ENCODE measurements at regions not wholly inside any gene's neighbourhood (a gene's known extent, or its start where the extent isn't known, plus 50 kb on each side); places are given as distances from the start of the nearest gene placed in this dataset.
"Not testable (repeated sequence)": the region's sequence is repeated elsewhere in the genome, so short reads cannot be mapped to it uniquely, and the experiment has no call there.

DNA sequence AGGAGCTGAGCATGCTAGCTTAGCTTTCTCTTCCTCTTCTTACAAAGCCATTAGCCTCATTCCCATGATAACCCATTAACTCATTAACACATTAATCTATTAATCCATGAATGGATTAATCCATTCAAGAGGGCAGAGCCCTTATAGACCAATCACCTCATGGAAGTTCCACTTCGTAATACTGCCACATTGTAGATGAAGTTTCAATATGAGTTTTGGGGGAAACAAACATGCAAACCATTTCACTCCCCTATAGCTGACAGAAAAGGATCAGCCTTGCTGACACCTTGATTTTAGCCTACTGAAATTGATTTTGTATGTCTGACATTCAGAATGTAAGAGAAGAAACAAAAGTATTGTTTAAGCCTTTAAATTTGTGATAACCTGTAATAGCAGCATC lies 251.8 kb upstream of the GALNTL6 start:
- intact Hi-C loops (cut with DNase I), result no loop called here
- no peak for DNase-seq (ENCODE audit: low spot score)

DNA sequence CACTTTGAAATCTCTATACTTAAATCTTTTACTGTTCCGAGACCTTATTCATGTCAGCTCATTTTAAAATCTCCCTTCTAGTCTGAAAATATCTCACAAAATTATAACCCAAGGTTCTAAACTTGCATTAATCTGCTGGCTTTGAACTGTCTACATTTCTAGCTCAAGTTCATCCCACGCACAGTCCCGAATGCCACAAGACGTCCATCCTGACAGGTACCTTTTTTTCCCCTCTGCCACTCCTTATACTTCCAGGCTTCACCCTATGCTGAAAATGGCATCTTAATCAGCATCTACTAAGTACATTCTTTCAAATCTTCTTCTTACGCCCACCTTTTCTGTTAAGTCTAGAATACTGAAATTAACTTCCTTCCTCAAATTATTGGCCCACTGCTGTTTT lies 259.2 kb upstream of the GALNTL6 start:
- intact Hi-C loops (cut with DNase I), result no loop called here
- no peak for DNase-seq (ENCODE audit: low spot score)

DNA sequence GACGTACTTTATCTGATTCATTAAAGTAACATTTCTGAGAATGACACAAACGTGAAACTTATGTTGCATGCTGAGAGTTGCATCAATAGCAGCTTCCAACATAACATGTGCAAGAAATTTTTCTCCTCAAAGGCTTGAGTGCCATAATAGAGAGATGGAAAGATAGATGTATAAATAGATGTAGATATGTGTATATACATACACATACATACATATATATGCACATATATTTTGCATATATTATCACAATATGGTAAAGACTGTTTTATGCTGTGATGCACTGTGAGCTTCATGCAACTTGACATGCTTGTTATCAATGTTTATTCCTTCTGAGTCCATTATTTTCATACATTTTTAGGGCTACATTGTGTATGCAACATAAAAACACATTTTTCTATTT lies 270.6 kb upstream of the GALNTL6 start:
- intact Hi-C loops (cut with DNase I), result no loop called here
- DNase-seq (ENCODE audit: low spot score), result no peak

DNA sequence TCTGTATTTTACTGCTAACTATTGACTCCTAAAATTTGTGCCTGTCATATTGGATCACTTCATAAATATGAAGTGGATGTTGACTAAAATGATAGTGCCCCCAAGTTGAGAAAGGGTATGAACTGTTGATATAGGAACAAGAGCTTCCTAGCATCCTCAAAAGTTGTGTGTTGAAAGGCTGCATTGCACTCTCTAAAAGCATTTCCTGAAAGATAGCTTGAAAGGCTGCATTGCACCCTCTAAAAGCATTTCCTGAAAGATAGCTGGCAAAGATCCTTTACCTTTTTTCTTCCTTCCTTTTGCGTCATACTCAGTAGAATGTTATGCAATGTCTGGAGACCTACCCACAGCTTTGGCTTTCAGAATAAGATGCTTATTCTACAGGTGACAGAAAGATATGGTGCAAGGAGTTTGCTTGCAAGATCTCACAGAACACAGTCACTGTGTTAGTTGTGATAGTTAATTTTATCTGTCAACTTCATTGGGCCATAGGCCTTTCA lies 274.6 kb upstream of the GALNTL6 start:
- intact Hi-C loops (cut with DNase I), result no loop called here
- DNase-seq (ENCODE audit: low spot score), result no peak

GRCh38 chr4:171534391-171534790 lies 278.8 kb upstream of the GALNTL6 start:
- intact Hi-C loops (cut with DNase I), result no loop called here
- DNase-seq (ENCODE audit: low spot score), result no peak

GRCh38 chr4:171532968-171533367 lies 280.2 kb upstream of the GALNTL6 start:
- intact Hi-C loops (cut with DNase I), result no loop called here
- no peak for DNase-seq (ENCODE audit: low spot score)

- no peak for DNase-seq (ENCODE audit: low spot score)
- intact Hi-C loops (cut with DNase I), result no loop called here
Measured at GRCh38 chr4:171524903-171525302, 288.3 kb upstream of the GALNTL6 start.

DNA sequence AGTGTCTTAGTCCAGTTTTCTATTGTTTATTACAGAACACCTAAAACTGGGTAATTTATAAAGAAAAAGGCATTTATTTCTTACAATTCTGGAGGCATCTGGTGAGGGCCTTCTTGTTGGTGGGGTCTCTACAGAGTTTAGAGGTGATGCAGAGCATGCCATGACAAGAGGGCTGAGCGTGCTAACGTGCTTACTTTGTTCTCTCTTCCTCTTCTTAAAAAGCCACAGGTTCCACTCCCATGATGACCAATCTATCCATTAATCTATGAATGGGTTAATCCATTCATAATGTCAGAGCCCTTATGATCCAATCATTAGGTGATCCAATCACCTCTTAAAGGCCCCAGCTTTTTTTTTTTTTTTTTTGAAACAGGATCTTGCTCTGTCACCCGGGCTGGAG lies 291.5 kb upstream of the GALNTL6 start:
- intact Hi-C loops (cut with DNase I), result no loop called here

DNA sequence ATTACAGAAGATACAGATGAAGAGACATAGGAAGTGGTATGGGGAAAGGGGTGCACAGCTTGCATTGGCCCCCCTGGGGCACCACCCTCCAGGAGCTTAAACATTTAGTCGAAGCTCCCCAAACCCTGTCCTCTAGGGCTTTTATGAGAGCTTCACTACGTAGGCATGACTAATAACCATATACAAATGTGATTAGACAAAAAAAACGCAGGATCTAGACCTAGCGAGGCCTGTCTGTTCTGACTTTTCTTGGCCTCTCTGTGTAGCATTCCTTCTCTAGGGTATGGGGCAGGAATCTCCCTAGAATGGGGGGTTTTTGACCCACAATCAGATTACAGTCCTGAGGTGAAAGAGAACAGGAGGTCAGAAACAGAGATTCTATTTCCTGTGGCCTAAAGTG lies 293.7 kb upstream of the GALNTL6 start:
- no peak for DNase-seq (ENCODE audit: low spot score)
- intact Hi-C loops (cut with DNase I), result no loop called here

More for the DNA sequence above, 291.5 kb upstream of the GALNTL6 start:
- no peak for DNase-seq (ENCODE audit: low spot score)

DNA sequence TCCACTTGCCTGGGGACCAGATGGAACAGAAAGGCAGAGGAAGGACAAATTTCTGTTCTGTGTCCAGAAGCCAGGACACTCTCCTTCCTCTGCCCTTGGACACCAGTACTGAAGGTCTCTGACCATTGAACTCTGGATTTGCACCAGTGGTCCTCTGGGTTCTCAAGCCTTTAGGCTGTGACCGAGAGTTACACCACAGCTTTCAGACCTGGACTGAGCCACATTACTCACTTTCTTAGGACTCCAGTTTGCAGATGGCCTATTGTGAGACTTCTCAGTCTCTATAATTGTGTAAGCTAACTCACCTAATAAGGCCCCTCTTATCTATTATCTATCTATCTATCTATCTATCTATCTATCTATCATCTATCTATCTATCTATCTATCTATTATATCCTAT lies 295.3 kb upstream of the GALNTL6 start:
- DNase-seq (ENCODE audit: low spot score), result no peak
- intact Hi-C loops (cut with DNase I), result no loop called here

- no peak for DNase-seq (ENCODE audit: low spot score)
- intact Hi-C loops (cut with DNase I), result no loop called here
Measured at GRCh38 chr4:171516694-171517093, 296.5 kb upstream of the GALNTL6 start.

DNA sequence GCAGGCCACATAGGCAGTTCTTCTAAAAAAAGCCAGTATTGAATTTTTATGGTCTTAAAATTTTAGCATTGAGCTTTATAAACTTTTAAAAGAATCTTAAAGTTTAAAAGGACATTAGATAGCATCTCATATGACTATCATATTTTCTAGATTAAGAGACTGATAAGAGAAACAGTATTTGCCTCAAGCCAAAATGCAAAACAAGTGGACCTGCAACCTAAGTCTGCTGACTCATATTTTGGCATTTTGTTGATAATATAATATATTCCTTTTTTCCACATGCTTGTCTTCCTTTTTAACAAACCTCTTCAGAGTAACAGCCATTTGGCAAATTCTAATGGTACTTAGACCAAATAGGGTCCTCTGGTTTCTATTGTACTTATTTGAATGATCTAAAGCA lies 328.5 kb upstream of the GALNTL6 start:
- intact Hi-C loops (cut with DNase I), result no loop called here
- no peak for DNase-seq (ENCODE audit: low spot score)

DNA sequence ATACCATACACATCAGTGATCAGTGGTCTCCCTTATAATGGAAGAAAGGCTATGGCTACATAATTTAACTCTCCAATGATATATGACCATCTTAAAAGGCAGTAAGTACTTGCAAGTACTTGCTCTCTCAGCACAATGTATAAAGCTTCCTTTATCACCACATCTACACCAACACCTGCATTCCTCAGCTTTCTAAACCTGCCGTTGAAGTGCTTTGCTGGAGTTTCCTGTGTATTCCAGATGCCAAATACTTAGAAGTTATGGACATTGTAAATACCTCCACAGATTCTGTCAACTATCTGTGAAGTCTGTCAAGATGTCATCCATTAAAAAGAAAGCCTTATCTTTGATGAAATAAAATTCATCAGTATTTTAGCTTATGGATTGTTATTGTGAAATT lies 335.0 kb upstream of the GALNTL6 start:
- DNase-seq (ENCODE audit: low spot score), result no peak
- intact Hi-C loops (cut with DNase I), result no loop called here

GRCh38 chr4:171475111-171475510 lies 338.1 kb upstream of the GALNTL6 start:
- intact Hi-C loops (cut with DNase I); DNase-seq (ENCODE audit: low spot score): not testable (repeated sequence)

DNA sequence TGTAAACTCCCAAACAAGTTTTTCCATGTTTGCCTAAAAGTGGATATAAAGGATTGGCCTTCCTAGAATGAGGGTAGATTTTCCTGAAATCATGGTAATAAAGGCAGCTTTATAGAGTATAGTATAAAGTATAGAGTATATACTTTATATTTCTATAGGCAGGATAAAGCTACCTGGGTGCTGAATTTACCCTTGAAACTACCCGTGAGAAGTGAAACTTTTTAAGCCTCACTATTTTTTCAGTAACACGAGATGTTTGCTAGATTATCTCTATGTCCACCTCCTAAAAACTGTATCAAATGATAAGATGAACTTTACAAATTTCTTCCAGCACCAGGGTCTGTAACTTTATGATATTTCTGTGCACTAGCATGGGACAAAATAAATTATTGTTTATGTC lies 340.0 kb upstream of the GALNTL6 start:
- intact Hi-C loops (cut with DNase I), result no loop called here
- DNase-seq (ENCODE audit: low spot score), result no peak

- intact Hi-C loops (cut with DNase I), result no loop called here
- DNase-seq (ENCODE audit: low spot score), result no peak
Measured at GRCh38 chr4:171472230-171472629, 341.0 kb upstream of the GALNTL6 start.

DNA sequence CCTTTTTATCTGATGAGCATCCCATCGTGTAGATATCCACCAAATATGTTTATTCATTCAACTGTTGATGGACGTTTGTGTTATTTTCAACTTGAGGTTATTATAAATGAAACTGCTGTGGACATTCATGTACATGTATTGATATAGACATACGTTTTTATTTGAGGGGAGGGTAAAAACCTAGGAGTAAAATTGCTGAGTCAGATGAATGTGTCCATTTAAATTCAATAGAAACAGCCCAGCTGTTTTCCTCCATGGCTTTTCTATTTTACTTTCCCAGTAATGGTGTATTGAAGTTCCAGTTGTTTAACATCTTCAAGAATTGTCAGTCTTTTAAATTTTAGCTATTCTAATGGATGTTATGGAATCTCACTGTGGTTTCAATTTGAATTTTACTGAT lies 348.7 kb upstream of the GALNTL6 start:
- intact Hi-C loops (cut with DNase I), result no loop called here
- DNase-seq (ENCODE audit: low spot score), result no peak

DNA sequence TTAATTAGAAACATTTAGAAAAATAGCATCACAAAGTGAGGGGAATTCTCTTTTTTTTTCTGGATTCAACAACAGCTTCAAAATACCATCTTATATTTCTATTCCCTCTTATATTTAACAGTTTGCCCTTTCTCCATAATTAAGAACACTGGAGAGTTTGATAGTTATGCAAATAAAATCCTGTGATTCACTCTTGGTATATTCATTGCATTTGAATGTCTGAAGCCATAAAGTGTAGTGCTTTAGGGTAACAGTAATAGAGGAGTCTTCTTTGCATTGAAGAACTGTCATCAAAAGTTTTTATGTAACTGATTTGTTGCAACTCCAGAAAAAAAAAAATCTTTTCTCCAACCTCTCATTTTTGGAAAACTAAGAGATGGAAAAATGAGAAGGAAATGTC lies 352.0 kb upstream of the GALNTL6 start:
- no peak for DNase-seq (ENCODE audit: low spot score)
- intact Hi-C loops (cut with DNase I), result no loop called here

- DNase-seq (ENCODE audit: low spot score), result no peak
- intact Hi-C loops (cut with DNase I), result no loop called here
Measured at GRCh38 chr4:171448919-171449481, 364.2 kb upstream of the GALNTL6 start.

DNA sequence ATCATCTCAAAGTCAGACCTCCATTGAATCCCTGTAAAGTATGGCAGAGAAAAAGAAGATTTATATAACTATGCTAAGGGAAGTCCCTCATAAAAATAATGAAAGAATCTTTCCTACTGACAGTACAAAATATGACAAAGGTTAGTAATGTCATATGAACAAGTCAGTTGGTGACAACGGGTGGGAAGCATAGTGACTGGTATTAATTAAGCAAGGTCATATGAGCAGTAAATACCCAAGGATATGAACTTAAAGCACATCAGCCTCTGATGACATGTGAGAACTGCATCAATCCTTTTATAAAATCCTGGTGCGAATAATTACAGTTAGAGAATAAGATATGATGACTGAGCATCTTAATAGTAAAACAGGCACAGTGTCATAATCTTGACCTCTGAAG lies 364.8 kb upstream of the GALNTL6 start:
- intact Hi-C loops (cut with DNase I), result no loop called here
- DNase-seq (ENCODE audit: low spot score), result no peak

- no peak for DNase-seq (ENCODE audit: low spot score)
- intact Hi-C loops (cut with DNase I), result no loop called here
Measured at GRCh38 chr4:171441300-171441941, 371.8 kb upstream of the GALNTL6 start.

- intact Hi-C loops (cut with DNase I), result no loop called here
Measured at GRCh38 chr4:171433674-171434073, 379.5 kb upstream of the GALNTL6 start.

More at GRCh38 chr4:171433674-171434073, 379.5 kb upstream of the GALNTL6 start:
- no peak for DNase-seq (ENCODE audit: low spot score)

Data from posterior vena cava (tissue), 2 donors.